Lower lobe of right lung (tissue), 2 donors: ENCODE measurements at regions not wholly inside any gene's neighbourhood (a gene's known extent, or its start where the extent isn't known, plus 50 kb on each side); places are given as distances from the start of the nearest gene placed in this dataset.

Source experiments
- ATAC-seq, 2 donors: fragments of 200-7000 bp; cut with Tn5 transposase; one replicate each; pipeline ENCODE4 v1.9.1; 2020 to 2022; ENCODE audit warnings: mild to moderate bottlenecking in 2 of 2, moderate library complexity in 2 of 2
- DNase-seq: peaks from one replicate; pipeline ENCODE4 v3.0.0-alpha.2; 2020
- H3K27ac ChIP-seq: fragments of 200-600 bp; one replicate; pipeline ENCODE4 v1.8.0; 2022
- H3K27me3 ChIP-seq: fragments of 200-600 bp; one replicate; pipeline ENCODE4 v1.8.0; 2022; ENCODE audit warnings: low read depth
- H3K36me3 ChIP-seq: fragments of 200-600 bp; one replicate; pipeline ENCODE4 v1.8.0; 2022; ENCODE audit warnings: mild to moderate bottlenecking
- H3K4me1 ChIP-seq: fragments of 200-600 bp; one replicate; pipeline ENCODE4 v1.8.0; 2022
- H3K4me3 ChIP-seq: fragments of 200-600 bp; one replicate; pipeline ENCODE4 v1.8.0; 2022; ENCODE audit warnings: mild to moderate bottlenecking
- H3K9me3 ChIP-seq: fragments of 200-600 bp; one replicate; pipeline ENCODE4 v1.8.0; 2022
- CTCF ChIP-seq: fragments of 200-600 bp; IDR thresholded peaks from one replicate; pipeline ENCODE4 v1.8.0; 2022; ENCODE audit warnings: antibody characterized with exemption, mild to moderate bottlenecking
- intact Hi-C: fragments of 100-400 bp; cut with DNase I; formaldehyde crosslinking; loops from one replicate; pipeline ENCODE4 v1.11.0; 2022
- donor health status: DM: no; HTN: yes; CAD: no; lungs with severe emphysema.

GRCh38 chr4:181051931-181052330 is 1191.3 kb upstream of the TENM3 start:
- Histone ChIP-seq H3K36me3 (no peaks in the 10 kb centered on the region), H3K9me3 (no peaks in the 10 kb centered on the region), H3K4me1 (no peaks in the 10 kb centered on the region), H3K4me3 (no peak overlapping the region), H3K27ac (no peak overlapping the region), H3K27me3 (no peaks in the 10 kb centered on the region)
- no peak for TF ChIP-seq CTCF
- DNase-seq, result no peak
- intact Hi-C loops, result no loop called here
- ATAC-seq, result no peak

GRCh38 chr4:181061787-181062186 is 1181.4 kb upstream of the TENM3 start:
- no peaks in the 10 kb centered on the region for H3K4me1 ChIP-seq
- DNase-seq, result no peak
- no peaks in the 10 kb centered on the region for H3K36me3 ChIP-seq
- no peak for ATAC-seq
- no peak overlapping the region for H3K27ac ChIP-seq
- H3K9me3 ChIP-seq, result no peaks in the 10 kb centered on the region
- intact Hi-C loops, result no loop called here
- no peak for TF ChIP-seq CTCF
- no peak overlapping the region for H3K4me3 ChIP-seq
- H3K27me3 ChIP-seq, result no peaks in the 10 kb centered on the region

- no peak for DNase-seq
- H3K4me3 ChIP-seq, result no peak overlapping the region
- H3K27ac ChIP-seq, result no peak overlapping the region
- ATAC-seq, result no peak
- no peak for TF ChIP-seq CTCF
- H3K9me3 ChIP-seq, result no peaks in the 10 kb centered on the region
- H3K4me1 ChIP-seq, result no peaks in the 10 kb centered on the region
- no peaks in the 10 kb centered on the region for H3K36me3 ChIP-seq
- intact Hi-C loops, result no loop called here
- no peaks in the 10 kb centered on the region for H3K27me3 ChIP-seq
Measured at GRCh38 chr4:181063212-181063611, 1180.0 kb upstream of the TENM3 start.

- no peaks in the 10 kb centered on the region for H3K27me3 ChIP-seq
- no peaks in the 10 kb centered on the region for H3K4me1 ChIP-seq
- DNase-seq (no peak), ATAC-seq (no peak)
- intact Hi-C loops, result no loop called here
- H3K27ac ChIP-seq, result no peak overlapping the region
- no peak for TF ChIP-seq CTCF
- no peaks in the 10 kb centered on the region for H3K36me3 ChIP-seq
- no peak overlapping the region for H3K4me3 ChIP-seq
- H3K9me3 ChIP-seq, result peaks cover 3% of the 10 kb centered on the region
Measured at GRCh38 chr4:181077341-181077740, 1165.9 kb upstream of the TENM3 start.

- no peaks in the 10 kb centered on the region for H3K36me3 ChIP-seq
- no peak for TF ChIP-seq CTCF
- DNase-seq (no peak), ATAC-seq (no peak)
- H3K4me3 ChIP-seq, result no peak overlapping the region
- H3K27me3 ChIP-seq, result no peaks in the 10 kb centered on the region
- H3K27ac ChIP-seq, result no peak overlapping the region
- H3K9me3 ChIP-seq, result peaks cover 3% of the 10 kb centered on the region
- intact Hi-C loops, result no loop called here
- no peaks in the 10 kb centered on the region for H3K4me1 ChIP-seq
Measured at GRCh38 chr4:181078196-181078595, 1165.0 kb upstream of the TENM3 start.

GRCh38 chr4:181083757-181084361 is 1159.3 kb upstream of the TENM3 start:
- Histone ChIP-seq H3K27ac (no peak overlapping the region), H3K9me3 (no peaks in the 10 kb centered on the region), H3K4me3 (no peak overlapping the region), H3K4me1 (no peaks in the 10 kb centered on the region), H3K27me3 (no peaks in the 10 kb centered on the region), H3K36me3 (no peaks in the 10 kb centered on the region)
- TF ChIP-seq CTCF, result no peak
- intact Hi-C loops, result no loop called here
- no peak for ATAC-seq
- no peak for DNase-seq
